PC-3 (cell line): ENCODE measurements at regions not wholly inside any gene's neighbourhood (a gene's known extent, or its start where the extent isn't known, plus 50 kb on each side); places are given as distances from the start of the nearest gene placed in this dataset.

Experiments used
- EZH2phosphoT487 ChIP-seq: fragments of 300-600 bp; sonication (generic); IDR thresholded peaks from 2 replicates; pipeline ENCODE4 v1.6.1; 2018; ENCODE audit warnings: mild to moderate bottlenecking, antibody characterized with exemption, low read length, borderline replicate concordance
- TF ChIP-seq, protein P1 (sequence below): fragments of 300-600 bp; sonication (generic); conservative IDR thresholded peaks from 2 replicates; pipeline ENCODE4 v1.5.1; 2017; ENCODE audit warnings: antibody characterized with exemption, low read depth, mild to moderate bottlenecking, low read length

DNA sequence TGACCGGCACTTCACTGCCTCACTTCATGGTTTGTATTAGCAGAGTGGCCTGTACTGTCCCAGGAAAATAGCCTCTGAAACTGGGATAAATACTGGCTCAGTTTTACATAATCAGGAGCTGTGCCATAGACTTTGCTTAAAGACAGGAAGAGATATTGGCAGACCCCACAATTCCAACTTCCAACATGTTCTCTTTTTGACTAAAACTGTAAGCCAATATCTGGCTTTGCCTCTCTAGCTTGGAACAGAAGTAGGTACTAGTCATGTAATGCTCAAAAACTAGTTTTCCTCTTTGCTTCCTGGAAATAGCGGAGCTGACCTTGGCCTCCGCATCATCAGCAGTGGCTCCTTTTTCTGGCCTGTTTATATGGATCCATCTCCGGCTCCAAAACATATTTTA, 276.9 kb downstream of the CDH9 start:
- TF ChIP-seq EZH2phosphoT487: no peak
- TF ChIP-seq, protein P1, sequence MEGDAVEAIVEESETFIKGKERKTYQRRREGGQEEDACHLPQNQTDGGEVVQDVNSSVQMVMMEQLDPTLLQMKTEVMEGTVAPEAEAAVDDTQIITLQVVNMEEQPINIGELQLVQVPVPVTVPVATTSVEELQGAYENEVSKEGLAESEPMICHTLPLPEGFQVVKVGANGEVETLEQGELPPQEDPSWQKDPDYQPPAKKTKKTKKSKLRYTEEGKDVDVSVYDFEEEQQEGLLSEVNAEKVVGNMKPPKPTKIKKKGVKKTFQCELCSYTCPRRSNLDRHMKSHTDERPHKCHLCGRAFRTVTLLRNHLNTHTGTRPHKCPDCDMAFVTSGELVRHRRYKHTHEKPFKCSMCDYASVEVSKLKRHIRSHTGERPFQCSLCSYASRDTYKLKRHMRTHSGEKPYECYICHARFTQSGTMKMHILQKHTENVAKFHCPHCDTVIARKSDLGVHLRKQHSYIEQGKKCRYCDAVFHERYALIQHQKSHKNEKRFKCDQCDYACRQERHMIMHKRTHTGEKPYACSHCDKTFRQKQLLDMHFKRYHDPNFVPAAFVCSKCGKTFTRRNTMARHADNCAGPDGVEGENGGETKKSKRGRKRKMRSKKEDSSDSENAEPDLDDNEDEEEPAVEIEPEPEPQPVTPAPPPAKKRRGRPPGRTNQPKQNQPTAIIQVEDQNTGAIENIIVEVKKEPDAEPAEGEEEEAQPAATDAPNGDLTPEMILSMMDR: no peak
